DMS153 treated with DMSO at 0.1 percent for 48 hours (cell line): ENCODE measurements at regions not wholly inside any gene's neighbourhood (a gene's known extent, or its start where the extent isn't known, plus 50 kb on each side); places are given as distances from the start of the nearest gene placed in this dataset.

ENCODE experiments used
- DNase-seq: peaks from one replicate; lab custom pipeline; 2025; ENCODE audit not compliant: unreplicated experiment; lab: John Stamatoyannopoulos, UW

DNA sequence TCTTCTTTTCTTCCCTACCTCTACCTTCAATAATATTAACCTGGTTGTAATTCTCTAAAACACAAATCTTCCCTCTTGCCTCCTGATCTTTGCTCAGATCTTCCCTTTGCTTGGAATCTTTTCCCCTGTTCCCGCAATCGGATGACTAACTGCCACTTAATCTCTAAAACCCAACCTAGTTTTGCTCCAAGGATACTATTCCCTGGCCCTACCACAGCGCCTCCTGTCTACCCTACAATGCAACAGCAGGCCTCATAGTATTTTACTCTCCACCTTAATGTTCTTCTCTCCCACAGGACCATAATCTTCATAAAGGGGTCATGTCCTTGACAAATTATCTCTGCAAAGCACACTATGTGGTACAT, 246.8 kb upstream of the TNP1 start:
- DNase-seq, result no peak

DNA sequence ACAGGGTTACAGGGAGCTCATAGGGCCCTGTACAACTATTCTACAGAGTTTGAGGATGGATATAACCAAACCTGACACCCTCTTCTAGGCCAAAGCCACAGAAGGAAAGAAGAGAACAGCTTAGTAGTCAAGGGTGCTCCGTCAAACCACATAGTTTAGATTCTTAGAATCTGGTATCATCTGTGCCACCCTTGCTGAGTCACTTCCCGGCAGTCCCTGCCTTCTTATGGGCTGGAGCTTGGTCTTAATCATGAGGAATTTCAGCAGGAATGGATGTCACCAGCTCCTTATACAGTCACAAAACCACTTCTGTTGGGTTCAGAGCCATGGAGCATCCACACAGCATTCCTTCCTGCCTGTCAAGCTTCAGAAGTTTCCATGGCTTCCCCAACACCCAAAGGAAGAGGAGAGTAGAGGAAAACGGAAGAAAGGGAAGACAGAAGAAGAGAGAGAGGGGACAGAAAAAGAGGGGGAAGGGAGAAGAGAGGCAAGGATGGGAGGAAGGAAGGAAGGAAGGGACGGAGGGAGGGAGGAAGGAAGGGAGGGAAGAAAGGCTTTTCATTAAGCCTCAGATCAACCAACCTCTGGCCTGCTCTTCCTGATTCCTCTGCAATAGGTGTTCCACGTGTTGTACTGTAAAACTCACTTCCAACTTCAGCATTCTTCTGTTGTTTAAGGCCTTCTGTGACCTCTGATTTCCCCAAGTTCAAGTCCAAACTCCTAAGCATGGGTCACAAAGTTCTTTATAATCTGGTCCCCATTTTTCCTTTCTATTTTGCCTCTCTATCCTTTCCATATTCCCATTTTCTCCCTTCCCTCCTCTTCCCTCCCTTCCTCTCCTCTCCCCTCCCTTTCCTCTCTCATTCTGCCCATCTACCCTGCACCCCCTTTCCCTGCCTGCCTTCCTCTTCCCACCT, 246.1 kb upstream of the TNP1 start:
- DNase-seq, result no peak

DNA sequence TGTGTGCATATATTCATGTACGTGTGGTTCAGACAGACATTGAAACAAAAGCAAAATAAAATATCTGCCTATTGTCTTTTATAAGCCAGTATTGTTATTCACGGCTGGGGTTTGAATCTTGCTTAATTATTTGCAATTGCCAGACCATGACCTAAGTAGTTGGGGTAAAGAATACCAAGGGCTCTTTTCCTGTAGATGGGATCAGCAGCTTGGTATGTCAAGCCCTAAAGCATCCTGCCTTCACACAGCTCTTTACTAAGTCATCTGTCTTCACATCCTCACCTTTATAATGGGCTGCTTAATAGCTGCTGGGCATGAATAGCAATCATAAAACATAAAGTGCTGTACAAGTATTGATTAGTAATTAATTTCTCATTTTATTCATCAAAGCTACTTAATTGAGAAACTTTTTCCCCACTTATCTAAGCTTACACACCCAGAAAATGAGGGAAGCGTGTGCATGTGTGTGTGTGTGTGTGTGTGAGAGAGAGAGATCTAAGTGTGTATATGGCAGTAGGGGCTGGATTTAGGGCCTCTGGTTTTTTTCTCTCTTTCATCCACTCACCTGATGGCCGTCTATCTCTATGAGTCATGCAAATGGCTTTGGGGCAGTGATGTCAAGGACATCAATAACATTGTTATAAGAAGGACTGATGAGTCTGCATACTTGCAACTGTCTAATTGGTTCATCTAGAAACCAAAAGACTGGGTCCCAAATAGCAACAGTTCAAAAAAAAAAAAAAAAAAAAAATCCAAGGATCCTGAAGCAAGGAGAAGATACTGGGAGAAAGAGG, 244.1 kb upstream of the TNP1 start:
- no peak for DNase-seq

DNA sequence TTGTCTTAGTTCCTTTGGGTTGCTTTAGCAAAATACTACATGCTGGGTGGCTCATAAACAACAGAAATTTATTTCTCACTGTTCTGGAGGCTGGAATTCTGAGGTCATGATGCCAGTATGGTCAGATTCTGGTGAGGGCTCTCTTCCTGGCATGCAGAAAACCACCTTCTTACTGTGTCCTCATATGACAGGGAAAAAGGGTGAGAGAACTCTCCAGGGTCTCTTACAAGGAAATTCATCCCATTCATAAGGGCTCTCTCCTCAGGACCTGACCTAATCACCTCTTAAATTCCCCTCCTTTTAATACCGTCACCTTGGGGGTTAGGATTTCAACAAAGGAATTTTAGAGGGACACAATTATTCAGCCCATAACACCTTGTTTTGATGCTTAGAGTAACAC, 243.1 kb upstream of the TNP1 start:
- DNase-seq, result no peak

DNA sequence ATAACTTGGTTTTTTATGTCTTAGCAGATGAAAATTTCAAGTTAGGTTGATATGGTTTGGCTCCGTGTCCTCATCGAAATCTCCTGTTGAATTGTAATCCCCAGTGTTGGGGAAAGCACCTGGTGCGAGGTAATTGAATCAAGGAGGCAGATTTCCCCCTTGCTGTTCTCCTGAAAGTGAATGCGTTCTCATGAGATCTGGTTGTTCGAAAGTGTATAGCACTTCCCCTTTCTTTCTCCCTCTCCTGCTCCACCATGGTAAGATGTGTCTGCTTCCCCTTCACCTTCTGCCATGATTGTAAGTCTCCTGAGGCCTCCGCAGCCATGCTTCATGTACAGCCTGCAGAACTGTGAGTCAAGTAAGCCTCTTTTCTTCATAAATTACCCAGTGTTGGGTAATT, 242.1 kb upstream of the TNP1 start:
- no peak for DNase-seq

DNA sequence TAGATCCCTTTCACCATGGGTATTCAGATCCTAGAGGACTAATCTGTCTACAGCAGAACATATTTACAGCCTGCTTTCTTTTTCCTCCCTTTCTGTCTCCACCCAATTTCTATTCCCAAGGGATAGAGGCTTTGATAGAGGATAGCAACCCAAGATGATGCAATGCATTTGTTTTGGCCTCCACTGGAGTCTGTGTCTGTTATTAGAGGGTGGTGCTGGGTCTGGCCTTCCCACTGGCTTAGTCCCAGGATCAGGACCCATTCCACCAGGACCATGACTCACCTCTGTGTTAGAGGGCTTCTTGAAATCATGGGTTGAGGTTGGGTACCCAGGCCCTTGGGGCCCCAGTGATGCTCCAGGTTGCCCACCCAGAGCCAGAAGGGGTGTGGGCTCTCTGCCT, 239.7 kb upstream of the TNP1 start:
- DNase-seq, result no peak

DNA sequence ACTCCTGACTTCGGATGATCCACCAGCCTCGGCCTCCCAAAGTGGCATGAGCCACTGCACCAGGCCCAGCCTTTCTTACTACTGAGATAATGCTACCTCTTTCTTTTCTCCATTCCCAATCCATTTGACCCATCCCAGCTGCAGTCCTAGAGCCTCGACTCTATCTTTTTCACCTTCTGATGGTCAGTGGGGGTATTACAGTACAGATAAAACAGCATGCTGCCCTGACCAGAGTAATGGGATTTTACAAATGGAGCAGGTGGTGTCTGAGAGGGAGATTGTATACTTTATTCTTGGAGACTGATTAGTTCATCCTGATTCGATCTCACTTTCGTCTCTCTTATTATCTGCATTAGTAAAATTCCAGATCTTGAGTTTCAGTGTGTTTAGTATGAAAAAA, 238.6 kb upstream of the TNP1 start:
- DNase-seq, result no peak

DNA sequence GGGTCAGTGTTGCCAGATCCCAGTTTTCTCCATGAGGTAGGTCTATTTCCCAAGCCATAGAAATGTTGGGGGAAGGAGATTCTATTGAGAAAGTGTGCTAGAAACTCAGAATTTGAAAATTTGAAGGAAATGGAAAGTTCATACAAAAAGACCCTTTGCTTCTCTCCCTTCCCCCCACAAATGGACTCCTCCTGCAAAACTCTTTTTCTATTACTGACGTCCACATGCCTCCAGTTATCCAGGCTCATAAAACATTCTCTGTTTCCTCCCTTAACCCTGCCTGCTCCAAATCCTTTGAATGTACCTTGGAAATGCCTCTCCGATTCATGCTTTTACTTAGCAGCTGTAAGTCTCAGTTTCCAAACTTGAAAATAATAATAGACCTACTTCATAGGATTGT, 237.5 kb upstream of the TNP1 start:
- no peak for DNase-seq

DNA sequence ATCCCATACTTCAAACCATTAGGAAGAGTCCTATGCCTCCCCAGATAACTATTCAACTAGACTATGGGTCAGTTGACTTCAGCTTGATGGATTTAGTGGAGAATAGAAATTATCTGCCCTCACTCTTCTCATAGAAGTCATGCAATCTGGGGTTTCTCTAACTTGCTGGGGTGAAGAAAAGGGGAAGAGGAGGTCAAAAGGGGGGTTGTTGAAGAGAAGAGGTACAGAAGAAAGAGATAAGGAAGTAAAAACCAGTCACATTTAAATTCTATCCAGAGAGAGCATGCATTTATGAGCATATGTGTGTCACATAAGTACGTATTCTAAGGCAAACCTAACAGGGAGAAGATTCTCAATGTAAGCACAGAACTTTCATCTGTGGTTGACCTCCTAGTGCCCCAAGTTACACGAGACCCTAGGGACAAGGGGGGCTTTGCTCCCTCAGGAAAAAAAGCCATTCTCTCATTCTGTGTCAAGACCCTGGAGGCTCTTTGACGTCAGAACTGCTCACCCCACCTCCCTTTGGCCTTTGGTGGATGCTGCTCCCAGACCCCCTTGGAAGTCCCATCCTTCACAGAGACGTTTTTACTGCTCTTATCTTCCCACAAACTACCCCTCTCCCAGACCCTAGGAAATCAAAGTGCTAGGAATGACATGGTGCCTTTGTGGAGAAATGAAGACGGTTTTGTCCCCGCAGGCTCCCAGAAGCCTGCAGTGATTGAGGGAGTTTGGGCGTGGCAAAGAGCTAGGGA, 236.8 kb upstream of the TNP1 start:
- no peak for DNase-seq

DNA sequence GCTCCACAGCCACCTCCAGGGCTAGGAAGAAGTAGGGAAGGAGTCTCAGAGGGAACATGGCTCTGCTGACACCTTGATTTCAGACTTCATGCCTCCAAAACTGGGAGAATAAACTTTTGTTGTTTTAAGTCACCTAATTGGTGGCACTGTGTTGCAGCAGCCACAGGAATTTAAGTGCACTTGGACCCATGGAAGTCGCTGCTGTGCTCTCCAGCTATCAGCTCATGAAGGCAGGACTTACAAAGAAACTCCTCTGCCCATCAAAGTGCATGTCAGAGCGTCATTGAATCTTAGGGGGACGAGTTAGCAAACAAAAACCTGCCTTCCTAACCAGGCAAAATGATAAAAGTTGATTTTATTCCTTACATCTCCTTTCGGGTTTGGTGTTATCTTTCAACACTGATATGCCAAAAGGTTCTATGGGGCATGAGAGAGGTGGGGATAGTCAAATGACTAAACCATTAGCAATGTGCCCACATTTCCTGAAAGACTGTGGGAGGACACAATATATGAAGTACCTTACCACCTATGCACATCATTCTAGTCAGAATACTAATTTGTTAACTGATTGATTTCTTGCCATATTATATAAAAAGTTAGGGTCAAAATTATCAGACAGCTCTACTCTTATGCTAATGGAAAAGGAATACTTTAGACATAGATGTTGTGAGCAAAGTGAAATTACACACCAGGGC, 235.8 kb upstream of the TNP1 start:
- no peak for DNase-seq

DNA sequence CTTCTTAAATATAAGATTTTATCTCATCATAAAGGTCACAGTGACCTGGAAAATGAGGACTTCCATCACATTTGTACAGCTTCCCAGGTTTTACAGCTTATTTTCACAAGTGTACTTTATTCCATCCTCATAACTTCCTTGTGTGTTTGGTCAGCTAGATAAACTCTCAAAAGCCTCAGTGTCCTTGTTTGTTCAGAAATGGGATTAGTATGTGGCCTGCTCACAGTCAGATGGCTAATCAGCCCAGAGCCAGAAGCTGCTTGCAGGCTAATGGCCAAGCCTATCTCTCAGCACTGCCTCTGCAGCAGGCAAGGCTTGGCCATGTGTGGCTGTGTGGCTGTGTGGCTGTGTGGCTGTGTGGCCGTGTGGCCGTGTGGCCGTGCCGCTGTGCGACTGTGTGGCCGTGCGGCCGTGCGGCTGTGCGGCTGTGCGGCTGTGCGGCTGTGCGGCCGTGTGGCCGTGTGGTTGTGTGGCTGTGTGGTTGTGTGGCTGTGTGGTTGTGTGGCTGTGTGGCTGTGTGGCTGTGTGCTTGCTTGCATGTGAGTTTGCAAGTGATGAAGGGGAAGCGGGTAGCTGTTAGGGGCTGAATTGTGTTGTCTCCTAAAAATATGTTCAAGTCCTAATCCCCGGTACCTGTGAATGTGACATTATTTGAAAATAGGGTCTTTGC, 233.0 kb upstream of the TNP1 start:
- no peak for DNase-seq

DNA sequence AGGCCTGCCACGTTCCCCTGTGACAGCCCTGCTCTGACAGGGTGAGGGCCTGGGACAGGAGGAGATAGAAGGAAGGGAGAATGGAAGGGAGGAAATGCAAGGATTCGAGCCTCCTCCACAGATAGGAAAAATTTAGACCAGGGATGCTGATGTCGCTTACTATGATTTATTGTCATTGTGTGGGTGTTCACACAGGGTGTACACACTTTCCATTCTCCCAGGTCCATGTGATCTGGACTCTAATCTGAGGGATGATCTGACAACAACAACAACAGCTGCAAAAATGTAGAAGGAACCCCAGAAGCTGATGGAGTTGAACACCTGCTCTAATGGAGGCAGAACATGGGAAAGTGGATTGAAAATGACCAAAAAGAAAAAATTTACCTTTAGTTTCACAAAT, 231.7 kb upstream of the TNP1 start:
- DNase-seq, result no peak

DNA sequence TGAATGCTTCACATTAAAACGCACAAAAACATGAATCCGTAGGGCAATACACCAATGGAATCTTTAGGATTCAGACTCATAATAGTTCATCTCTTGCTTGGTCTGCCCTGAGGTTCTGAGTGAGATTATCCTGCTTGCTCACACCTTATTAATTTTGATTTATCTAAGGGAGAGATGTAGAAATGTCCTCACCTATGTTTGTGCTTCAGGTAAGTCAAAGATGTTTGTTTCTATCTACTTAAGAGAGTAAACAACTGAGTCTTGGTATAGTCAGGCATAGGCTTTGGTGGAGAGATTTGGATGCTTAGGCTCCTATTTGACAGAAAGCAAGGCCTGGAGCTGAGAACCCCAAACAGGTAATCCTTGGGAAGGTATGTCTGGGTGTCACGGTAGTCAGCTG, 231.0 kb upstream of the TNP1 start:
- DNase-seq, result no peak

DNA sequence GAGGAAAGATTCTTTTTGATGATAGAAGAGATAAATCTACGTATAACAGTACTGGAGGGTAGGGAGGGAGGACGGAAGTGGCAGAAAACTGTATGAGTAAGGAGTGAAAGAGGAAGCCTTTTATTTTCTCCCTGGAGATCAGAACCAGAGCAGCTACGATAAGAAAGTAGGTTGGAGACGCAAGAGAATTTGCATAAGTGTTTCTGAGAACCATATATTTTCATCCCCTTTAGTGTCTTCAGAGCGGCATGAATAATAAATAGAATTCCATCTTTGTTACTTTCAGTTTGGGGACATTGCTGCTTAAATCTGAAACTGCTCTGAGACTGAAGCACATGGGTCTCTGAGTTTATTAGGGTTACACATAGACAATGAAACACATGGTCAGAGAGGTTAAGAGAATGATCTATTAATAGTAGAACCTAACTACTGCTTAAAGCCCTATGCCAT, 230.2 kb upstream of the TNP1 start:
- no peak for DNase-seq

DNA sequence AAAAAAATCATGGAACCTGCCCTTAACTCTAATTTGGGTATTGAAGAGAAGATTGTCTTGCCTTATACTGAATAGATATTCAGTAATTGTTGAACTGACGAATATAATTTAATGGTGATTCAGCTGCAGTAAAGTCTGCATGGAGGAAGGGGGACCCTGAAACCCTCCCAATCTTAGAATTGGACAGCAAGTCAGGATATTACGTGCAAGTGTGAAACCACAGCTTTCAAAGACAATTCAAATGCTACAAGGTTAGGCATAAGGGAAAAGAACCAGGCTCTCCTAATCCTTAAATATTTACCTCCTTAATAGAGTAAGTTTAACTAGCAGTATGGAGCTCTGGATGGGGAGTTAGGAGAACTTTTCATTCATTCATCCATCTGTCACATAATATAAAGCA, 226.9 kb upstream of the TNP1 start:
- DNase-seq, result no peak

DNA sequence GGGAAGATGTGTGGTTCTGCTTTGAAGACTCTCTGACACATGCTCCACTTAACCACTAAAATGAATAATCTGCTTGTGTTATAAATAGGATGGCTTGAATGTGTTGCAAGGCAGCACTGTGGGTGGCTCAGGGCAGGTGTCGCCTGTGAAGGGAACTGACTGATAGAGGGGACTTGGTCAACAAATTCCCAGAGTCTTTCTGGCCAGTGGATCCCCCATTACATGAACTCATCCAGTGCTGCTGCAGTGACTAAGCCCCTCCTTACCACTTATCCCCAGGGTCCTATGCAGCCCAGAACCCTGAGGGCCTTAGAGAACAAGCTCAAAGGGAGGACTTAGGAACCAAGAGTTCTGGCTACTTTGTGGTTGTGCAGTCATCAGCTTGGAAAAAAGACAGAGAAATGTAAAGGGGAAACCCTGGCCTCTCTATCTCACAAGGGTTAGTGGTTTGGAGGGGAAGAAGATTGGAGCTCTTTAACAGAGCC, 226.2 kb upstream of the TNP1 start:
- DNase-seq, result no peak

DNA sequence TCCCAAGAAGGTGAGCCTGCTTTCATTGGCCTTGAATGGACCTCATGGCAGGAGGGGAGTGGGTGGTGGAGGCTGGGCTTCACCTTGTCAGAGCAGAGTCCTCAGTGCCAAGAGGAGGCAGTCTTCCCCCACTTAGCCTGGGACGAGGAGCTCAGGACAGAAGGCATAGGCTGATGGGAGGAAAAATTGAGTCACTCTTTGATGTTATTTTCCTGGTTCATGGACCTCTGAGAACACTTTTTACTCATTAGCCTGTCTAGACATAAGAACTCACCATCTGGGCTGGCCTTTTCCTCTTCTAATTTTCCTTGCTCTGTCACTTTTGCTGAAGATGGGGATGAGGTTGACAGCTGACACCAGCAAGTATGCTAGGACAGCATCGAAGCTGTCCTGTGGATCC, 225.7 kb upstream of the TNP1 start:
- no peak for DNase-seq

DNA sequence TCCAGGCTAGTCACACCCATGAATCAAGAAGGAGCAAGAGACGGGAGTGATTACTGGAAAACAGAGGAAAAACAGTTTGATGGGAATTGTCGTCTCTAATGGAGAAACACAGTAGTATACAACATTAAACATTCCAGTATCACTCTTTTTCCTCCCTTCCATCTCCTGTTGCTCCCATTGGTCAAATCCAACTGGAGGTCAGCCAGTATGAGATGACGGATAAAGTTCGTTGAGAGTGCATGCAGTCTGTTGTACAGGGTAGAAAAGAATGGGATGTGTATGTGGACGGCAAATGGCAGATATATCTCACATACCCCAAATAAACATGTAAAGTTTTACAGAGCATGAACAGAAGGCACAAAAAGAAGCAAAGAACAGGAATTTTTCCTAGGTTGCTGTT, 221.9 kb upstream of the TNP1 start:
- no peak for DNase-seq

DNA sequence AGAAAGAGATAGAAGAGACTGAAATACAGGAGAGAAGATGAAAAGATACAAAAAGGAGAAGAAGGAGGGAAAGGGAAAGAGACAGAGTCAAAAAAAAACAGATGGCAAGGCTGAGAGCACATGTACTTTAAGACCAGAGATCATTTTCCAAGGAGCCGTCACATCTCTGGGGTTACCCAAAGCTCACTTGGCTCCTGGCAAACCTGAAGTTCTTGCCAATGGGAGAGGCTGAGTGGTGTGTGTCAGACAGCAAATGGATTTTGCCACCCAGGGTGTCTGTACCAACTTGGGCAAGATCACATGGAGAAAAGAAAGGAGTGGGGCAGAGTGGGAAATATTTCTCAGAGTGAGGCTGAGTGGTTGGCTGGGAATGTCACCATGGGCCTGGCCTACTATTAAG, 219.3 kb upstream of the TNP1 start:
- DNase-seq, result no peak

DNA sequence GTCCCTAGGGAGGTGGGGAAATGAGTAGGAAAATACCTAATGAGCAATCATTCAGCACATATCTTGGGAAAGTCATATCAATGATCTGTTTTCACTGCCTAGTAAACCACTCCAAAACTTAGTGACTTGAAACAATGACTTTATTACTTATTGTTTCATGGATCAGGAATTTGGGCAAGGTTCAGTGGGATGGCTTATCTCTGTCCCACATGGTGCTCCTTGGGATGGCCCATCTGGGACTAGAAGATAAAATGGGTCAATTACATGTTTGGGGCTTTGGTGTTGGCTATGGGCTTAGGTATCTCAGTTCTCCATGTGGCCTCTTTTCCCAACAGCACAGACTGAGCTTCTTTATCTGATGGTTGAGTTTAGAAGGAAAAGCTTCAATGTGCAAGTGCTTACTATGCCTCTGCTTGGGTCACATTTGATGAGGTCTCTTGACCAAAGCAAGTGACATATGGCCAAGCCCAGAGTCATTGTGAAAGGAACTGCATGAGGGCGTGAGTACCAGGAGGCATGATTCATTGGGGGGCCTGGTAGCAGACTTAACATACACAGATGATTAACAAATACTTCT, 218.1 kb upstream of the TNP1 start:
- no peak for DNase-seq
